B cell (primary cell): ENCODE measurements at regions not wholly inside any gene's neighbourhood (a gene's known extent, or its start where the extent isn't known, plus 50 kb on each side); places are given as distances from the start of the nearest gene placed in this dataset.

ENCODE experiments used
- ATAC-seq: fragments of 200-7000 bp; cut with Tn5 transposase; one replicate; pipeline ENCODE4 v1.10.0; 2021; ENCODE audit warnings: low read depth, mild to moderate bottlenecking, moderate number of reproducible peaks, moderate library complexity
- CTCF ChIA-PET: fragments of 350-600 bp; sonication (Branson Sonifier 250); formaldehyde crosslinking; loops from one replicate; lab custom pipeline; 2021; ENCODE audit warnings: antibody characterized with exemption, inconsistent platforms; lab: Charles Lee
- POLR2A ChIA-PET: fragments of 350-600 bp; sonication (Branson Sonifier 250); formaldehyde crosslinking; loops from one replicate; lab custom pipeline; 2021; ENCODE audit warnings: antibody characterized with exemption; lab: Charles Lee
- DNase-seq: peaks from one replicate; pipeline ENCODE4 v3.0.0; 2013
- H2AFZ ChIP-seq: 2 replicates; pipeline ENCODE4 v1.6.1; 2012; ENCODE audit warnings: mild to moderate bottlenecking, low read depth, low read length; ENCODE audit not compliant: insufficient read depth, poor library complexity, severe bottlenecking
- H3K27ac ChIP-seq, 2 donors: 1 replicate in 1 of 2; 2 replicates in 1 of 2; pipeline ENCODE4 v1.5.1; 2012 to 2013; ENCODE audit warnings: low read length in 2 of 2, mild to moderate bottlenecking in 2 of 2, moderate library complexity in 1 of 2
- H3K27me3 ChIP-seq, 4 experiments: fragments of 200-600 bp in 1 of 4; sonication (generic) in 1 of 4; replicated peaks in 1 of 4; 1 replicate in 2 of 4; 2 replicates in 2 of 4; pipeline versions ENCODE4 v1.6.1 to v1.7.0; 2013 to 2016; ENCODE audit warnings: low read length in 3 of 4, mild to moderate bottlenecking in 2 of 4, mixed read lengths in 1 of 4, moderate library complexity in 1 of 4; ENCODE audit not compliant: insufficient read depth in 4 of 4, control insufficient read depth in 3 of 4; ENCODE audit errors: control extremely low read depth in 1 of 4
- H3K36me3 ChIP-seq, 2 experiments: replicated peaks in 1 of 2; 1 replicate in 1 of 2; 2 replicates in 1 of 2; pipeline versions ENCODE4 v1.6.1 to v1.7.1; 2013; ENCODE audit warnings: low read length in 1 of 2; ENCODE audit not compliant: insufficient read depth in 2 of 2, control insufficient read depth in 1 of 2; ENCODE audit errors: control extremely low read depth in 1 of 2, extremely low read depth in 1 of 2
- H3K4me1 ChIP-seq, 2 donors: fragments of 200-600 bp in 1 of 2; sonication (generic) in 1 of 2; 1 replicate in 1 of 2; 2 replicates in 1 of 2; pipeline versions ENCODE4 v1.5.1 to v1.6.1; 2013 to 2017; ENCODE audit warnings: low read length in 2 of 2; ENCODE audit not compliant: control insufficient read depth in 2 of 2, insufficient read depth in 2 of 2
- H3K4me2 ChIP-seq: replicated peaks from 2 replicates; pipeline ENCODE3; 2012; ENCODE audit warnings: mild to moderate bottlenecking, low read depth, low read length; ENCODE audit not compliant: poor library complexity, severe bottlenecking
- H3K4me3 ChIP-seq, 5 experiments: fragments of 200-600 bp in 1 of 5; sonication (generic) in 1 of 5; 1 replicate in 3 of 5; 2 replicates in 2 of 5; pipeline versions ENCODE4 v1.5.1 to v1.7.0; 2011 to 2016; ENCODE audit warnings: low read length in 4 of 5, mild to moderate bottlenecking in 4 of 5, low read depth in 2 of 5, control low read depth in 1 of 5, moderate library complexity in 1 of 5; ENCODE audit not compliant: insufficient read depth in 1 of 5; ENCODE audit errors: control extremely low read depth in 1 of 5, extremely low read depth in 1 of 5
- H3K79me2 ChIP-seq: fragments of 200-600 bp; sonication (generic); one replicate; pipeline ENCODE4 v1.6.0; 2016; ENCODE audit warnings: low read length; ENCODE audit not compliant: control insufficient read depth, insufficient read depth
- H3K9ac ChIP-seq: fragments of 200-600 bp; sonication (generic); 2 replicates; pipeline ENCODE4 v1.6.1; 2017; ENCODE audit warnings: mild to moderate bottlenecking, low read length, moderate library complexity
- H3K9me3 ChIP-seq, 3 donors: one replicate each; pipeline versions ENCODE4 v1.6.1 to v1.7.1; 2013; ENCODE audit warnings: low read length in 2 of 3; ENCODE audit not compliant: control insufficient read depth in 2 of 3, insufficient read depth in 1 of 3; ENCODE audit errors: control extremely low read depth in 1 of 3
- H4K20me1 ChIP-seq: 2 replicates; pipeline ENCODE4 v1.6.0; 2012; ENCODE audit warnings: mild to moderate bottlenecking, low read length; ENCODE audit not compliant: insufficient read depth, control insufficient read depth, poor library complexity, severe bottlenecking
- H3K27ac Mint-ChIP-seq: one replicate; pipeline ENCODE4 v1.8.0; 2021; ENCODE audit warnings: mixed read lengths
- H3K27me3 Mint-ChIP-seq: one replicate; pipeline ENCODE4 v1.8.0; 2021; ENCODE audit warnings: mixed read lengths
- H3K4me1 Mint-ChIP-seq: one replicate; pipeline ENCODE4 v1.8.0; 2021; ENCODE audit warnings: mixed read lengths
- H3K4me3 Mint-ChIP-seq: one replicate; pipeline ENCODE4 v1.8.0; 2021; ENCODE audit warnings: mixed read lengths
- H3K9me3 Mint-ChIP-seq: one replicate; pipeline ENCODE4 v1.8.0; 2022; ENCODE audit warnings: mixed read lengths; ENCODE audit not compliant: insufficient read depth
- CTCF ChIP-seq: fragments of 200-600 bp; IDR thresholded peaks from one replicate; pipeline ENCODE4 v1.8.0; 2022; ENCODE audit warnings: antibody characterized with exemption, mild to moderate bottlenecking
- EZH2 ChIP-seq: IDR thresholded peaks from 2 replicates; pipeline ENCODE4 v1.6.1; 2012; ENCODE audit warnings: borderline replicate concordance, low read depth, mild to moderate bottlenecking, moderate library complexity, low read length; ENCODE audit not compliant: insufficient read depth, poor library complexity, severe bottlenecking
- WGBS: methylation state at CpG from one replicate; pipeline ENCODE4 v1.1.5; 2013; ENCODE audit warnings: missing lambda C conversion rate; ENCODE audit not compliant: insufficient coverage; 5-methylcytosine and 5-hydroxymethylcytosine counted together
- intact Hi-C: fragments of 100-400 bp; cut with micrococcal nuclease; formaldehyde crosslinking; loops from one replicate; pipeline ENCODE4 v1.10.0; 2022

- intact Hi-C loops: no loop called here
- H3K27ac ChIP-seq: no peak overlapping the region
- TF ChIP-seq CTCF: no peak
- TF ChIP-seq EZH2: no peak
- no peaks in the 10 kb centered on the region for H3K36me3 ChIP-seq
- H3K4me1 ChIP-seq: no peaks in the 10 kb centered on the region
- H3K9ac ChIP-seq: no peak overlapping the region
- H3K79me2 ChIP-seq: no peaks in the 10 kb centered on the region
- POLR2A ChIA-PET: no interaction called here
- ATAC-seq: no peak
- H3K9me3 Mint-ChIP-seq: no peaks in the 10 kb centered on the region
- H3K27ac Mint-ChIP-seq: no peak overlapping the region
- H3K4me1 Mint-ChIP-seq: no peaks in the 10 kb centered on the region
- no peaks in the 10 kb centered on the region for H3K9me3 ChIP-seq
- no peaks in the 10 kb centered on the region for H4K20me1 ChIP-seq
- WGBS: 80% methylated on average over 1 of the region's 6 CpGs
- H3K4me2 ChIP-seq: no peak overlapping the region
- CTCF ChIA-PET: interaction anchor here (0.8 to 5.3 kb wide), 3 partner anchors 641 to 1219 kb away, joined by 3 to 74 read pairs (median 4); no protein-coding TSS in a partner anchor
- H3K27me3 ChIP-seq: no peaks in the 10 kb centered on the region
- no peak for DNase-seq
- no peak overlapping the region for H3K4me3 ChIP-seq
- no peak overlapping the region for H2AFZ ChIP-seq
- no peaks in the 10 kb centered on the region for H3K27me3 Mint-ChIP-seq
- no peak overlapping the region for H3K4me3 Mint-ChIP-seq
Observed at GRCh38 chr2:40556739-40557138, 104.8 kb upstream of the SLC8A1 start.

- no peak overlapping the region for H2AFZ ChIP-seq
- no peak overlapping the region for H3K9ac ChIP-seq
- no peak for ATAC-seq
- no peak for TF ChIP-seq EZH2
- TF ChIP-seq CTCF: no peak
- 81% methylated on average over 5 of the region's 6 CpGs for WGBS
- ChIA-PET POLR2A (no interaction called here), CTCF (interaction anchor here (1.8 kb wide), 1 partner anchor 645 kb away, joined by 9 read pairs; no protein-coding TSS in a partner anchor)
- no peaks in the 10 kb centered on the region for H3K4me1 ChIP-seq
- no peaks in the 10 kb centered on the region for H4K20me1 ChIP-seq
- no peaks in the 10 kb centered on the region for H3K9me3 Mint-ChIP-seq
- H3K9me3 ChIP-seq: no peaks in the 10 kb centered on the region
- H3K4me2 ChIP-seq: no peak overlapping the region
- no peak overlapping the region for H3K27ac Mint-ChIP-seq
- H3K4me1 Mint-ChIP-seq: no peaks in the 10 kb centered on the region
- H3K4me3 Mint-ChIP-seq: no peak overlapping the region
- intact Hi-C loops: no loop called here
- H3K27me3 Mint-ChIP-seq: no peaks in the 10 kb centered on the region
- H3K36me3 ChIP-seq: no peaks in the 10 kb centered on the region
- no peak overlapping the region for H3K4me3 ChIP-seq
- no peak overlapping the region for H3K27ac ChIP-seq
- no peaks in the 10 kb centered on the region for H3K79me2 ChIP-seq
- H3K27me3 ChIP-seq: no peaks in the 10 kb centered on the region
- DNase-seq: no peak
Observed at GRCh38 chr2:40558761-40559160, 106.9 kb upstream of the SLC8A1 start.
